ENCODE measurements at regions not wholly inside any gene's neighbourhood (a gene's known extent, or its start where the extent isn't known, plus 50 kb on each side); places are given as distances from the start of the nearest gene placed in this dataset.

- no peaks in the 10 kb centered on the region for H3F3A ChIP-seq (ENCODE audit: insufficient read depth, low read length)
- H3K9me2 ChIP-seq (ENCODE audit: low read depth, low read length), result no peaks in the 10 kb centered on the region
- H3K4me2 ChIP-seq (ENCODE audit: low read length), result no peak overlapping the region
- no peak overlapping the region for H3K4me3 ChIP-seq (ENCODE audit: low read depth, low read length, poor library complexity, severe bottlenecking)
- H3K27ac ChIP-seq (ENCODE audit: low read depth, low read length, poor library complexity, severe bottlenecking), result no peak overlapping the region
- no peaks in the 10 kb centered on the region for H3K79me2 ChIP-seq (ENCODE audit: insufficient read depth, low read length)
- H3K9ac ChIP-seq (ENCODE audit: low read length), result no peak overlapping the region
- H3K9me3 ChIP-seq (ENCODE audit: low read length), result no peaks in the 10 kb centered on the region
- no peaks in the 10 kb centered on the region for H3K36me3 ChIP-seq (ENCODE audit: insufficient read depth, low read length)
- TF ChIP-seq EZH2 (IDR thresholded peaks at IDR 0.05; ENCODE audit: borderline replicate concordance, low read length), result no peak
- no peak for TF ChIP-seq CTCF (IDR thresholded peaks at IDR 0.05; ENCODE audit: low read length)
- H3K4me1 ChIP-seq (ENCODE audit: insufficient read depth, low read length, severe bottlenecking), result no peaks in the 10 kb centered on the region
- H4K20me1 ChIP-seq (ENCODE audit: insufficient read depth, low read length), result no peaks in the 10 kb centered on the region
- no peak overlapping the region for H2AFZ ChIP-seq (ENCODE audit: low read length)
- H3K27me3 ChIP-seq (ENCODE audit: insufficient read depth, low read length), result no peaks in the 10 kb centered on the region
Measured at GRCh38 chrX:39591099-39591498, 506.7 kb downstream of the BCOR start.

- H3K9ac ChIP-seq (ENCODE audit: low read length), result no peak overlapping the region
- H3K27me3 ChIP-seq (ENCODE audit: insufficient read depth, low read length), result no peaks in the 10 kb centered on the region
- H2AFZ ChIP-seq (ENCODE audit: low read length), result no peak overlapping the region
- H3K9me2 ChIP-seq (ENCODE audit: low read depth, low read length), result no peaks in the 10 kb centered on the region
- H3K4me3 ChIP-seq (ENCODE audit: low read depth, low read length, poor library complexity, severe bottlenecking), result no peak overlapping the region
- no peaks in the 10 kb centered on the region for H3K79me2 ChIP-seq (ENCODE audit: insufficient read depth, low read length)
- no peaks in the 10 kb centered on the region for H4K20me1 ChIP-seq (ENCODE audit: insufficient read depth, low read length)
- H3K4me2 ChIP-seq (ENCODE audit: low read length), result no peak overlapping the region
- TF ChIP-seq CTCF (IDR thresholded peaks at IDR 0.05; ENCODE audit: low read length), result no peak
- no peak for TF ChIP-seq EZH2 (IDR thresholded peaks at IDR 0.05; ENCODE audit: borderline replicate concordance, low read length)
- H3K27ac ChIP-seq (ENCODE audit: low read depth, low read length, poor library complexity, severe bottlenecking), result no peak overlapping the region
- H3K4me1 ChIP-seq (ENCODE audit: insufficient read depth, low read length, severe bottlenecking), result no peaks in the 10 kb centered on the region
- H3K9me3 ChIP-seq (ENCODE audit: low read length), result no peaks in the 10 kb centered on the region
- H3F3A ChIP-seq (ENCODE audit: insufficient read depth, low read length), result no peaks in the 10 kb centered on the region
- H3K36me3 ChIP-seq (ENCODE audit: insufficient read depth, low read length), result no peaks in the 10 kb centered on the region
Measured at GRCh38 chrX:39592776-39593175, 505.0 kb downstream of the BCOR start.

GRCh38 chrX:39595977-39596376, 501.8 kb downstream of the BCOR start:
- Histone ChIP-seq H3K9me3 (ENCODE audit: low read length) (no peaks in the 10 kb centered on the region), H3K27ac (ENCODE audit: low read depth, low read length, poor library complexity, severe bottlenecking) (no peak overlapping the region), H3K79me2 (ENCODE audit: insufficient read depth, low read length) (no peaks in the 10 kb centered on the region), H3K9ac (ENCODE audit: low read length) (no peak overlapping the region), H3K4me1 (ENCODE audit: insufficient read depth, low read length, severe bottlenecking) (no peaks in the 10 kb centered on the region), H3K4me2 (ENCODE audit: low read length) (no peak overlapping the region), H3F3A (ENCODE audit: insufficient read depth, low read length) (no peaks in the 10 kb centered on the region), H3K9me2 (ENCODE audit: low read depth, low read length) (no peaks in the 10 kb centered on the region), H2AFZ (ENCODE audit: low read length) (no peak overlapping the region), H4K20me1 (ENCODE audit: insufficient read depth, low read length) (no peaks in the 10 kb centered on the region), H3K27me3 (ENCODE audit: insufficient read depth, low read length) (no peaks in the 10 kb centered on the region), H3K36me3 (ENCODE audit: insufficient read depth, low read length) (no peaks in the 10 kb centered on the region), H3K4me3 (ENCODE audit: low read depth, low read length, poor library complexity, severe bottlenecking) (no peak overlapping the region)
- TF ChIP-seq CTCF (IDR thresholded peaks at IDR 0.05; ENCODE audit: low read length), result no peak
- no peak for TF ChIP-seq EZH2 (IDR thresholded peaks at IDR 0.05; ENCODE audit: borderline replicate concordance, low read length)
